NCI-H446 treated with DMSO at 0.1 percent for 48 hours (cell line): ENCODE measurements at regions not wholly inside any gene's neighbourhood (a gene's known extent, or its start where the extent isn't known, plus 50 kb on each side); places are given as distances from the start of the nearest gene placed in this dataset.
A peak's percentile ranks its signal among the peaks of the same experiment; 100 is the strongest.

Source experiments
- DNase-seq: peaks from one replicate; lab custom pipeline; 2025; lab: John Stamatoyannopoulos, UW

- no peak for DNase-seq
Measured at GRCh38 chr16:85291302-85292148, 179.3 kb upstream of the CIBAR2 start.

GRCh38 chr16:85293458-85293857 is 181.2 kb upstream of the CIBAR2 start:
- DNase-seq: no peak

GRCh38 chr16:85293904-85294642 is 181.8 kb upstream of the CIBAR2 start:
- peak; percentile 51 for DNase-seq

- no peak for DNase-seq
Measured at GRCh38 chr16:85294810-85295508, 182.7 kb upstream of the CIBAR2 start.

GRCh38 chr16:85296859-85297660 is 184.8 kb upstream of the CIBAR2 start:
- DNase-seq: no peak

GRCh38 chr16:85297881-85298280 is 185.6 kb upstream of the CIBAR2 start:
- no peak for DNase-seq

- DNase-seq: no peak
Measured at GRCh38 chr16:85300406-85300968, 188.2 kb upstream of the CIBAR2 start.

- no peak for DNase-seq
Measured at GRCh38 chr16:85301231-85301630, 189.0 kb upstream of the CIBAR2 start.

GRCh38 chr16:85302018-85302847 is 190.0 kb upstream of the CIBAR2 start:
- DNase-seq: no peak

- DNase-seq: no peak
Measured at GRCh38 chr16:85302848-85303353, 190.6 kb upstream of the CIBAR2 start.

- no peak for DNase-seq
Measured at GRCh38 chr16:85303354-85303883, 191.1 kb upstream of the CIBAR2 start.

- DNase-seq: no peak
Measured at GRCh38 chr16:85304337-85304736, 192.1 kb upstream of the CIBAR2 start.

GRCh38 chr16:85306071-85306792 is 194.0 kb upstream of the CIBAR2 start:
- DNase-seq: no peak

GRCh38 chr16:85306793-85307551 is 194.7 kb upstream of the CIBAR2 start:
- no peak for DNase-seq

GRCh38 chr16:85307552-85308364 is 195.5 kb upstream of the CIBAR2 start:
- no peak for DNase-seq

GRCh38 chr16:85308611-85309540 is 196.6 kb upstream of the CIBAR2 start:
- DNase-seq: no peak
